A549 (cell line): ENCODE measurements at regions not wholly inside any gene's neighbourhood (a gene's known extent, or its start where the extent isn't known, plus 50 kb on each side); places are given as distances from the start of the nearest gene placed in this dataset.
"Not testable (repeated sequence)": the region's sequence is repeated elsewhere in the genome, so short reads cannot be mapped to it uniquely, and the experiment has no call there.

Source experiments
- ATAC-seq, 2 experiments: fragments of 200-7000 bp in 1 of 2; fragments of >200 bp in 1 of 2; cut with Nextera tagmentation in 1 of 2; cut with Tn5 transposase in 1 of 2; 3 replicates each; pipeline versions ENCODE4 v1.8.0 to v1.9.1; 2018 to 2020; ENCODE audit warnings: mild to moderate bottlenecking in 1 of 2, moderate library complexity in 1 of 2
- CTCF ChIA-PET: fragments of 300-600 bp; sonication (Branson Sonifier 250); formaldehyde crosslinking; extraction: SDS; loops from one replicate; lab custom pipeline; 2021; ENCODE audit warnings: antibody characterized with exemption, inconsistent platforms; lab: Yijun Ruan, JAX
- POLR2A ChIA-PET: fragments of 350-600 bp; formaldehyde crosslinking; extraction: SDS; loops from one replicate; lab custom pipeline; 2021; ENCODE audit warnings: antibody characterized with exemption, inconsistent platforms; lab: Yijun Ruan, JAX
- DNase-seq, 2 experiments: peaks; one replicate each; pipeline versions ENCODE4 v3.0.0 to v3.0.0-alpha.2; 2011 to 2016; ENCODE audit warnings: low read depth in 1 of 2, low spot score in 1 of 2
- FAIRE-seq: peaks from 2 replicates; lab custom pipeline; 2011; peaks lifted over from hg19 to GRCh38; lab: Jason Lieb, UNC
- H3K27ac ChIP-seq, 2 experiments: fragments of >200 bp; sonication (Bioruptor Twin); formaldehyde crosslinking; 3 replicates each; pipeline ENCODE4 v1.5.1; 2016 to 2017
- H3K4me1 ChIP-seq: fragments of >200 bp; sonication (Bioruptor Twin); formaldehyde crosslinking; 3 replicates; pipeline ENCODE4 v1.6.1; 2016
- H3K4me2 ChIP-seq: fragments of >200 bp; sonication (Bioruptor Twin); formaldehyde crosslinking; 3 replicates; pipeline ENCODE4 v1.6.1; 2016
- H3K4me3 ChIP-seq: fragments of >200 bp; sonication (Bioruptor Twin); formaldehyde crosslinking; 3 replicates; pipeline ENCODE4 v1.5.1; 2016
- H3K9me3 ChIP-seq: fragments of >200 bp; sonication (Bioruptor Twin); formaldehyde crosslinking; 3 replicates; pipeline ENCODE4 v1.6.1; 2016
- BHLHE40 ChIP-seq: IDR thresholded peaks from 2 replicates; pipeline ENCODE4 v1.6.1; 2012; ENCODE audit warnings: low read depth, low read length, inconsistent platforms
- CHD2 ChIP-seq: fragments of 150-350 bp; IDR thresholded peaks from 2 replicates; pipeline ENCODE4 v1.6.1; 2014; ENCODE audit warnings: low read length; ENCODE audit not compliant: partially characterized antibody
- E2F6 ChIP-seq: IDR thresholded peaks from 2 replicates; pipeline ENCODE4 v1.6.1; 2012; ENCODE audit warnings: low read depth, borderline replicate concordance
- EHF ChIP-seq: fragments of 250-450 bp; sonication (Bioruptor Pico); IDR thresholded peaks from 2 replicates; pipeline ENCODE4 v1.5.0; 2020; ENCODE audit warnings: mild to moderate bottlenecking
- EHMT2 ChIP-seq: fragments of 200-600 bp; sonication (generic); IDR thresholded peaks from 2 replicates; pipeline ENCODE4 v1.6.1; 2016; ENCODE audit warnings: antibody characterized with exemption, low read depth, mild to moderate bottlenecking, moderate library complexity
- ESRRA ChIP-seq: fragments of 150-350 bp; IDR thresholded peaks from 2 replicates; pipeline ENCODE4 v1.6.1; 2014; ENCODE audit warnings: mild to moderate bottlenecking, low read length, borderline replicate concordance
- FOSB ChIP-seq: fragments of 250-450 bp; sonication (Bioruptor Pico); IDR thresholded peaks from 2 replicates; pipeline ENCODE4 v1.5.0; 2020; ENCODE audit warnings: mild to moderate bottlenecking, moderate library complexity
- FOXS1 ChIP-seq: fragments of 250-450 bp; sonication (Bioruptor Pico); IDR thresholded peaks from 2 replicates; pipeline ENCODE4 v1.5.0; 2020; ENCODE audit warnings: mild to moderate bottlenecking, moderate library complexity
- HOXB5 ChIP-seq: fragments of 250-450 bp; sonication (Bioruptor Pico); IDR thresholded peaks from 2 replicates; pipeline ENCODE4 v1.5.0; 2020; ENCODE audit warnings: mild to moderate bottlenecking, moderate library complexity
- JUN ChIP-seq, 2 experiments: fragments of >200 bp; sonication (Bioruptor Twin); formaldehyde crosslinking; IDR thresholded peaks; 2 replicates in 1 of 2; 3 replicates in 1 of 2; pipeline ENCODE4 v1.6.1; 2016 to 2017
- KDM5A ChIP-seq: fragments of 200-600 bp; sonication (generic); IDR thresholded peaks from 2 replicates; pipeline ENCODE4 v1.6.1; 2016; ENCODE audit warnings: antibody characterized with exemption, mild to moderate bottlenecking
- NPAS2 ChIP-seq: fragments of 250-450 bp; sonication (Bioruptor Pico); IDR thresholded peaks from 2 replicates; pipeline ENCODE4 v1.8.0; 2022; ENCODE audit warnings: mild to moderate bottlenecking, moderate library complexity, borderline replicate concordance
- PBX3 ChIP-seq: IDR thresholded peaks from 2 replicates; pipeline ENCODE4 v1.6.1; 2012
- POLR2A ChIP-seq: IDR thresholded peaks from 2 replicates; pipeline ENCODE4 v1.6.1; 2012; ENCODE audit warnings: mild to moderate bottlenecking, low read length
- POLR2AphosphoS2 ChIP-seq: conservative IDR thresholded peaks from 2 replicates; pipeline ENCODE4 v1.6.1; 2012; ENCODE audit warnings: low read length, improper control_type of control experiment, inconsistent platforms
- SREBF2 ChIP-seq: fragments of 450-650 bp; IDR thresholded peaks from 2 replicates; pipeline ENCODE4 v1.6.1; 2014; ENCODE audit warnings: mild to moderate bottlenecking, moderate library complexity
- TFCP2L1 ChIP-seq: fragments of 250-450 bp; sonication (Bioruptor Pico); IDR thresholded peaks from 2 replicates; pipeline ENCODE4 v1.5.0; 2021; ENCODE audit warnings: mild to moderate bottlenecking
- TP53 ChIP-seq: fragments of 250-450 bp; sonication (Bioruptor Pico); IDR thresholded peaks from 2 replicates; pipeline ENCODE4 v1.5.0; 2021; ENCODE audit warnings: mild to moderate bottlenecking, moderate library complexity
- USF2 ChIP-seq: fragments of 450-650 bp; IDR thresholded peaks from 2 replicates; pipeline ENCODE4 v1.6.1; 2014; ENCODE audit warnings: antibody characterized with exemption
- WGBS: methylation state at CpG from one replicate; pipeline ENCODE4 v1.1.6; 2017; ENCODE audit errors: missing lambda C conversion rate; 5-methylcytosine and 5-hydroxymethylcytosine counted together

- FAIRE-seq, result no peak
- POLR2A ChIA-PET, result no interaction called here
Measured at GRCh38 chr6:2327591-2327990, 82.2 kb upstream of the GMDS start.

GRCh38 chr6:2324166-2324953 is 79.0 kb upstream of the GMDS start:
- no peak overlapping the region for H3K4me3 ChIP-seq
- TF ChIP-seq HOXB5, result no peak
- TF ChIP-seq SREBF2, result no peak
- no peak for TF ChIP-seq POLR2A
- TF ChIP-seq POLR2AphosphoS2, result no peak
- no peak for TF ChIP-seq NPAS2 (CRISPR knock-in tag)
- no peak for TF ChIP-seq ESRRA
- WGBS, result 14% methylated on average over 2 of the region's 2 CpGs
- no peaks in the 10 kb centered on the region for H3K4me1 ChIP-seq
- ChIA-PET POLR2A (no interaction called here), CTCF (no interaction called here)
- no peak for ATAC-seq
- no peak for FAIRE-seq
- H3K4me2 ChIP-seq, result no peak overlapping the region
- 0 out of 3 replicates have a peak, but pooled peaks cover 4% of the 10 kb centered on the region for H3K9me3 ChIP-seq
- H3K27ac ChIP-seq, result no peak overlapping the region
- no peak for DNase-seq

More at GRCh38 chr6:2327591-2327990, 82.2 kb upstream of the GMDS start:
- Histone ChIP-seq H3K4me3 (no peak overlapping the region), H3K4me1 (no peaks in the 10 kb centered on the region), H3K27ac (no peak overlapping the region), H3K4me2 (no peak overlapping the region), H3K9me3 (peaks cover 11% of the 10 kb centered on the region; the same call in 1 of the 3 replicates)
- ATAC-seq (no peak), DNase-seq (no peak)
- TF ChIP-seq FOSB (CRISPR knock-in tag) (no peak), CHD2 (no peak), TFCP2L1 (CRISPR knock-in tag) (no peak), USF2 (no peak), E2F6 (no peak), POLR2AphosphoS2 (no peak), TP53 (CRISPR knock-in tag) (no peak), PBX3 (no peak), KDM5A (no peak), EHMT2 (no peak), JUN (IDR thresholded peaks at IDR 0.05) (no peak)
- CTCF ChIA-PET, result no interaction called here

- ATAC-seq, CTCF ChIA-PET, DNase-seq: not testable (repeated sequence)
Measured at GRCh38 chr6:2317498-2317897, 72.1 kb upstream of the GMDS start.

GRCh38 chr6:2314641-2315040 is 69.2 kb upstream of the GMDS start:
- Histone ChIP-seq H3K9me3 (no peaks in the 10 kb centered on the region), H3K4me2 (no peak overlapping the region), H3K27ac (no peak overlapping the region), H3K4me1 (no peaks in the 10 kb centered on the region), H3K4me3 (no peak overlapping the region)
- WGBS, result 76% methylated on average over 7 of the region's 7 CpGs
- ATAC-seq (no peak), DNase-seq (no peak), FAIRE-seq (no peak)
- TF ChIP-seq HOXB5 (no peak), BHLHE40 (no peak), KDM5A (no peak), FOXS1 (no peak), EHF (CRISPR knock-in tag) (no peak), CHD2 (no peak), E2F6 (no peak)
- POLR2A ChIA-PET, result no interaction called here
- CTCF ChIA-PET, result no interaction called here

More at GRCh38 chr6:2317498-2317897, 72.1 kb upstream of the GMDS start:
- 67% methylated on average over 10 of the region's 11 CpGs for whole genome bisulfite sequencing
- POLR2A ChIA-PET, FAIRE-seq, H3K9me3 ChIP-seq, H3K4me2 ChIP-seq, H3K4me3 ChIP-seq, H3K4me1 ChIP-seq, H3K27ac ChIP-seq: not testable (repeated sequence)
